ENCODE measurements at regions not wholly inside any gene's neighbourhood (a gene's known extent, or its start where the extent isn't known, plus 50 kb on each side); places are given as distances from the start of the nearest gene placed in this dataset.
A peak's percentile ranks its signal among the peaks of the same experiment; 100 is the strongest.

- intact Hi-C loops (cut with DNase I) = no loop called here
- no peaks in the 10 kb centered on the region for H3K36me3 ChIP-seq
- no peaks in the 10 kb centered on the region for H3K27me3 ChIP-seq
- no peak overlapping the region for H3K4me3 ChIP-seq
- H3K27ac ChIP-seq = no peak overlapping the region
- DNase-seq (peak in 2 of 4 donors; percentile 12 to 26), ATAC-seq (no peak)
- no peaks in the 10 kb centered on the region for H3K9me3 ChIP-seq
- no peak for TF ChIP-seq CTCF (IDR thresholded peaks at IDR 0.05)
- H3K4me1 ChIP-seq = no peaks in the 10 kb centered on the region
These were observed 464.1 kb downstream of the DMRT2 start for GRCh38 chr9:1514250-1514649.

- H3K27me3 ChIP-seq = no peaks in the 10 kb centered on the region
- intact Hi-C loops (cut with DNase I) = no loop called here
- no peak for TF ChIP-seq CTCF (IDR thresholded peaks at IDR 0.05)
- no peaks in the 10 kb centered on the region for H3K9me3 ChIP-seq
- H3K4me3 ChIP-seq = no peak overlapping the region
- no peak overlapping the region for H3K27ac ChIP-seq
- no peak for DNase-seq
- H3K4me1 ChIP-seq = no peaks in the 10 kb centered on the region
- ATAC-seq = no peak
- no peaks in the 10 kb centered on the region for H3K36me3 ChIP-seq
These were observed 464.7 kb downstream of the DMRT2 start for GRCh38 chr9:1514776-1515363.

GRCh38 chr9:1515557-1515956, 465.4 kb downstream of the DMRT2 start:
- ATAC-seq = no peak
- DNase-seq = no peak
- H3K4me1 ChIP-seq = no peaks in the 10 kb centered on the region
- H3K9me3 ChIP-seq = no peaks in the 10 kb centered on the region
- no peak for TF ChIP-seq CTCF (IDR thresholded peaks at IDR 0.05)
- H3K27ac ChIP-seq = no peak overlapping the region
- H3K36me3 ChIP-seq = no peaks in the 10 kb centered on the region
- intact Hi-C loops (cut with DNase I) = no loop called here
- no peak overlapping the region for H3K4me3 ChIP-seq
- no peaks in the 10 kb centered on the region for H3K27me3 ChIP-seq

GRCh38 chr9:1521547-1521946, 471.4 kb downstream of the DMRT2 start:
- no peak overlapping the region for H3K4me3 ChIP-seq
- H3K27me3 ChIP-seq = no peaks in the 10 kb centered on the region
- ATAC-seq (no peak), DNase-seq (no peak)
- no peaks in the 10 kb centered on the region for H3K36me3 ChIP-seq
- H3K27ac ChIP-seq = no peak overlapping the region
- intact Hi-C loops (cut with DNase I) = no loop called here
- TF ChIP-seq CTCF (IDR thresholded peaks at IDR 0.05) = no peak
- H3K4me1 ChIP-seq = no peaks in the 10 kb centered on the region
- no peaks in the 10 kb centered on the region for H3K9me3 ChIP-seq

- Histone ChIP-seq H3K4me1 (no peaks in the 10 kb centered on the region), H3K4me3 (no peak overlapping the region), H3K27ac (no peak overlapping the region), H3K9me3 (no peaks in the 10 kb centered on the region), H3K27me3 (no peaks in the 10 kb centered on the region), H3K36me3 (no peaks in the 10 kb centered on the region)
- no peak for ATAC-seq
- DNase-seq = peak in 1 of 4 donors; percentile 11
- intact Hi-C loops (cut with DNase I) = no loop called here
- no peak for TF ChIP-seq CTCF (IDR thresholded peaks at IDR 0.05)
These were observed 472.1 kb downstream of the DMRT2 start for GRCh38 chr9:1522219-1522767.

Data from left lung (tissue), 4 donors.